DMS53 treated with DMSO at 0.1 percent for 48 hours (cell line): ENCODE measurements at regions not wholly inside any gene's neighbourhood (a gene's known extent, or its start where the extent isn't known, plus 50 kb on each side); places are given as distances from the start of the nearest gene placed in this dataset.

Experiments
- DNase-seq: peaks from one replicate; lab custom pipeline; 2025; ENCODE audit not compliant: unreplicated experiment; lab: John Stamatoyannopoulos, UW

DNA sequence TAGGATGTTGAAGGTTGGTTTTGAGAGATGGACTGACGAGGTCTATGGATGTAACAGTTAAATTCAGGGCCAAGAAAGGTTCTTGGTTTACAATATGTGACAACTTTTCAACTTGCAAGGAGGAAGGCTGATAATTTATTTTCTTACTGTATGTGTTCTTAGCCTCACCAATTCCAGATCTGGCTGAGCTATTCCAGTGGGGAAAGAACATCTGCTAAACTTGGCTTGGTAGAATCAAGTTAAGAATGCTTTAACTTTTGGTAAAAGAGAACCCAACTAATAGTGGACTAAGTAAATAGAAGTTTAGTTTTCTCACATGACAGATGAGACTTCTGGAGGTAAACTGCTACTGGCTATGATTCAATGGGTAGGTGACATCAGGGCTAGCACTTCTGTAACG is 222.9 kb downstream of the KLF5 start:
- DNase-seq, result no peak

DNA sequence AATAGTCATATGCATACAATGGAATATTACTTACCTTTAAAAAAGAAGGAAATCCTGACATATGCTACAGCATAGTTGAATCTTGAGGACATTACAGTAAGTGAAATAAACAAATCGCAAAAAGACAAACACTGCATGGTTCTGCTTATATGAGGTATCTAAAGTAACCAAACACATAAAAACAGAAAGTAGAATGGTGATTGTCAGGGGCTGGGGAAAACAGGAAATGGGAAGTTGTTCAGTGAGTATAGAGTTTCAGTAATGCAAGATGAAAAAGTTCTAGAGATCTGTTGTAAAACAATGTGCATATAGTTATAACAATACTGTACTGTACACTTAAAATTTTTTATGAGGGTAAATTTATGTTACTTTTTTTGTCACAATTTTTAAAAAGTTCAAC is 219.4 kb downstream of the KLF5 start:
- DNase-seq, result no peak

DNA sequence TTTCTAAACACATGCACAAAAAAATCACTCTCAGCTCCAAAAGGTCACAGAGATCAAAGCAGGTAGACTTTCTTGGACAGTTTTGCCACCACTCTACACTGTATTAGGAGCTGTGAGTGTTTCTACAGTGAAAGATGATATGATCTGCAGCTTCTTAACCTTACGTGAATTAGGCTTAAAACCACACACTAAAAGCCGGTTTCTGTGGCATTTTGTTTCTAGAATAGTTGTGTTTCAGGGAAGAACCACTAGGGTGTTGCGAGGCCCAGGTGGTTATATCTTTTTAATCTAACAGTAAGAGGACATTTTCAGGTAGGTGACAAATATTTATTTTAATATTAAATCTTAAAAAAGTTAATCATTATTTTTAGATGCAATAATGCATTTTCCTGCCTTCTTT is 216.4 kb downstream of the KLF5 start:
- DNase-seq, result no peak

DNA sequence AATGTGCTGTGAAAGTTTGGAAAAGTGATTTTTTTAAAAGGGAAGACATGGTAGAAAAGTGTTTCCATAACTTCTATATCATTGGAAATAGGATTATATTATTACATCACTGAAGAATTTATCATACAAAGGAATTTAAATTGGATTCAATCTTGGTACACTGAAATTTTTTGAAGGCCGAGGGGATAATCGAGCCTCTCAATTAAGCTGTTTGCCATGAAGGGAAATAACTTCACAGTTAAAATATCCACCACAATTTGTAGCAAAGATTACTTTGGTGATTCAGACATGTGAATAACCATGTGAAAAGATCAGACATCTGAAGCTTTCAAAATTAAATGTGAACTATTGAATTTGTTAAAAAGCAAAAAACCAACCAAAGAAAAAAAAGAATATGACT is 215.3 kb downstream of the KLF5 start:
- no peak for DNase-seq

- DNase-seq, result no peak
Measured at GRCh38 chr13:73273745-73274144, 214.9 kb downstream of the KLF5 start.

GRCh38 chr13:73273276-73273675 is 214.5 kb downstream of the KLF5 start:
- DNase-seq, result no peak

DNA sequence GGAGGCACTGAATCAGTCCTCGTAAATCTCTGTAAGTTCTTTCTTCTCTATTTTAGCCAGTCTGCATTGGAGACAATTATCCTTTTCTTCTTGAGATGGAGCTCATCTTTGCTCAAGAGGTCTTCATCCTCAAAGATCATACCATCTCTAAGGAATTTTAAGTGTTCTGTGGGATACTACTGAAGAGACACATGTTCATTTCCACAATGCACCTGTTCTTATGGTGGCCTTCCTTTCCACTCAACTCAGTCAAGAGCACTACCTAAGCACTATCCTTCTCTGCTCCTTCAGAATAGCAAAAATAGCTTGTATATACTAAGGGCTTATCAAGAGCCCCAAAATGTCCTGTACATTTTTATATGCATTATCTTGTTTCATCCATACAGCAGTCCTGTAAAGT is 214.0 kb downstream of the KLF5 start:
- no peak for DNase-seq

DNA sequence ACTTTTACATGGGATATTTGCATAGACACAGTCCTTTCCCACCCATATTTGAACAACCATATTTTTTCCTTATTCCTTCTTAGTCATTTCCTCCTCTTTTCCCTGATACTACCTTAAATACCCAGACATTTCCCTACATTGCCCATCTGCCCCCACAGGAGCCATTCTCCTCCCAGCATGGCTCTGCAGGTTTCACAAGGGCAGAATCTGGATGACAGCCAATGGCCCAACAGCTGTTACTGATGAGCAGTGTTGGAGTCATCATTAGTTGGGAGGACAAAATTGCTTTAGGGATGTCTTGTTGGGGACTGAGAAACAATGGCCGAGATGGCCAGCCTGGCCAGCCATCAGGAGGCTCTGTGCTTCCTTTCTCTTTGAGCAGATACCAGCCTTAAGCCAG is 209.5 kb downstream of the KLF5 start:
- DNase-seq, result peak; percentile 2

DNA sequence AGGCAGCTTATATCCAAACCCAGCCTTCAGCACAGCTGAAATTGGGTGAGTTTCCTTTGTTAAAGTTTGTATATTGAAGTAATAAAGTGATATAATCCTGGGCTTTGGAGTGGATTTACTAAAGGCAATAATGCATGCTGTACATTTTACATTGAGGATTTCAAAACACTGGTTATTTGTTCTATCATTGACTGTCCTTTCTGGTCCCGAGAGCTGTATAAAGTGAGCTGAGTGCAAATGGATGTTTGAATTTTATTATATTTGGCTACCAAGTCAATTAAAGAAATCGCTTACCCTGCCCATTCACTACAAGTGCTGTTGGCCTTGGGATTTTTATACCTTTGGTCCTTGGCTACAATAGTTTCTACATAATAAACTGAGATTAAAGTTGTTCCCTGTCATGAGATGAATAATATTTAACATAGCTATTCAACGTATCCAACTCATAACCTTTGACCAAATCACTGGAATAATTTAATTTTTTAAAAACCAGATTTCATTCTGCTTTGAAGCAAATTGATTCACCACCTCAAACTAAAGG is 207.9 kb downstream of the KLF5 start:
- no peak for DNase-seq

DNA sequence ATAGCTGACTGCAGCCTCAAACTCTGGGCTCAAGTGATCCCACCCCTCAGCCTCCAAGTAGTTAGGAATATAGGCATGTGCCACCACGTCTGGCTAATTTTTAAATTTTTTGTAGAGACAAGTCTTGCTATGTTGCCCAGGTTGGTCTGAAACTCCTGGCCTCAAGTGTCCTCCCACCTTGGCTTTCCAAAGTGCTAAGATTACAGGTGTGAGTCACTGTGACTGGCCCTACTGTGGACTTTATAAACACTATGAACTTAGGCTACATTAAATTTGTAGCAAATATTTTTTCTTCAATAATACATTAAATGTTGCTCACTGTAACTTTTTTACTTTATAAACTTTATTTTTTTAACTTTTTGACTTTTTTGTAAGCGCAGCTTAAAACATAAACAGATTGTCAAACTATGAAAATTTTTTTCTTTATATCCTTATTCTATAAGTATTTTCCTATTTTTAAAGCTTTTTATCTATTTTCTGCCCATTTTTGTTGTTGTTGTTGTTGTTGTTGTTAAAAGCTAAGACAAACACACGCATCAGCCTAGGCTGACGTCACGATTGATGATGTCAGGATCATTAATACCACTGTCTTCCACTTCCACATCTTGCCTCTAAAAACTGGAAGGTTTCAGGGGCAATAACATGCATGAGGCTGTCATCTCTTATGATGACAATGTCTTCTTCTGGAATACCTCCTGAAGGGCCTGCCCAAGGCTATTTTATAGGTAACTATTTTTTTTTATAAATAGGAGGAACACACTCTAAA is 204.2 kb downstream of the KLF5 start:
- DNase-seq, result no peak

DNA sequence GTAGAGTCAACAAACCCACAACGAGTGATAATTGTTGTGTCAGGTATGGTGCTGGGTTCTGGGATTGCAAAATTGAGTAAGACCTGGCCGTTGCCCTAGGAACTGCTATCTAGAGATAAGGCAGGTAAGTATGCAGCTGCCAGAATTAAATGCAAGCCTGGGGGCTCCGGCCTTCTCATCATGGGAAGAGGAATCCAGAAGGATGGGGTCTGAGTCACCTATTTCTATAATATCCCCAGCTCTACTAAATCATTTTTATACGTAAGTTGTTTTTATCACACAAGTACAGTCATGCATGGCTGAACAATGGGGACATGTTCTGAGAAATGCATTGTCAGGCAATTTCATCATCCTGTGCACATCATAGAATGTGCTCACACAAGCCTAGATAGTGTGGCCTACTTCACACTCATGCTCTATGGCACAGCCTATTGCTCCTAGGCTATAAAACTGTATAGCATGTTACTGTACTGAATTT is 203.0 kb downstream of the KLF5 start:
- DNase-seq, result no peak

- DNase-seq, result no peak
Measured at GRCh38 chr13:73259061-73260017, 200.5 kb downstream of the KLF5 start.

- DNase-seq, result no peak
Measured at GRCh38 chr13:73258406-73258805, 199.6 kb downstream of the KLF5 start.

DNA sequence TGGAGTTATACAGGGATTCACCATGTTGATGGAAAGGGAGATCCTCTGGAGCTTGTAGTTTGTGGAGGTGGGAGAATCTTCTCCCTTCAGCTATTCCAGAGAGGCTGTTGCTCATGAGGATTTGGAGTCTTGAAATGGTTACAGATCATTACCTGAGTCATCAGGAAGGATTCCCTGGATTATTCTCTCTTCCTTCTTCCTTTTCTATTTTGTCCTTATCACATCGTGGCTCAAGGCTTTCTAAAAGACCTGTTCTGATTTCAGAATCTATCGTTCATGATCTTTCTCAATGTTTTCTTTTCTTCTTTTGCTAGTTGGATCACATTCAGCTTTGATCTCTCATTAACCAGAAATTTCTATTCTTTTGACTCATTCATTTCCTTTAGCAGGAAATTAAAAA is 196.0 kb downstream of the KLF5 start:
- DNase-seq, result no peak

DNA sequence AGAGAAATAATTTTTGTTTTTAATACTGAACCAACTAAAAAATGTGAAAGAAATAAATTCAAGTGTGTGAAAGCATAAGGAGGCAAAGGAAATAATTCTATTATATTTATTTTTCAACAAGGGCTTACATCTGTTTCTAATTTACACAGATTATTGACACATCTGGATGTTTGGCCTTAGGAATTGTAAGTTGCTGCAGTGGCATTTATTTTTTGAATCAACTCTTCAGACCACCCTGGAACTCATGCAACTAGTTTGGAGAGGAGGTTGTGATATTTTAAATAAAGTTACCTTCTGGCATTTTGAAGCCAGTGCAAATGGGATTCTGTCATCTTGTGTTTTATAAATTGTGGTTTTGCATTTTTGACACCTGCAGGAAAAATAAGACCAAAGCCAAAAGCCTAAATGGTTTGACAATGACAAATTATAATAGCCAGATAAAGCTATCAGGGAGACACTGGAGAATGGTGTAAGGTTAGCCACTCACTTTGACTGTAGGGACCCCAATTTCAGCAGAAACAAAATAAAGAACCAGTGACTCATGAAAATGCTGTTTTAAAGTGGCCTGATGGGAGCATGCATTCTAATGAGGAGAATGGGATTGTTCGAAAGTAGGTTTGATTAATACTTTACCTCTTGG is 192.9 kb downstream of the KLF5 start:
- no peak for DNase-seq

DNA sequence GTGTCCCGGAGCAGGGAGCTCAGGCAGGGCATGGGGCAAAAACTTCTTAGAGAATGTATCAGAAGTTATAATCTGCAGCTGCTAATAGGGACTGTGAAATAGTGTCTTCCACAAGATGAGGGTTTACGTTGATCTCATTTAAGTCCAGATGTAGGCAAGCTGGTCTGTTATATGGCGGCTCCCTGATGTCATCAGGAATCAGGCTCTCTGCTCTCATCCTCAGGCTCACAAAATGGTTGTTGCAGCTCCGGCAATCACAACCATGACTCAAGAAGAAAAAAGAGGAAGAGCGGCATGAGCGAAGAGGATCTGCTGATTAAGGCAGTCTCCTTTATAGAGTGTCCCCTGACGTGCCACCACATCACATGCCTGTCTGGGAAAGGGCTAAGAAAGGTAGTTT is 191.3 kb downstream of the KLF5 start:
- no peak for DNase-seq

DNA sequence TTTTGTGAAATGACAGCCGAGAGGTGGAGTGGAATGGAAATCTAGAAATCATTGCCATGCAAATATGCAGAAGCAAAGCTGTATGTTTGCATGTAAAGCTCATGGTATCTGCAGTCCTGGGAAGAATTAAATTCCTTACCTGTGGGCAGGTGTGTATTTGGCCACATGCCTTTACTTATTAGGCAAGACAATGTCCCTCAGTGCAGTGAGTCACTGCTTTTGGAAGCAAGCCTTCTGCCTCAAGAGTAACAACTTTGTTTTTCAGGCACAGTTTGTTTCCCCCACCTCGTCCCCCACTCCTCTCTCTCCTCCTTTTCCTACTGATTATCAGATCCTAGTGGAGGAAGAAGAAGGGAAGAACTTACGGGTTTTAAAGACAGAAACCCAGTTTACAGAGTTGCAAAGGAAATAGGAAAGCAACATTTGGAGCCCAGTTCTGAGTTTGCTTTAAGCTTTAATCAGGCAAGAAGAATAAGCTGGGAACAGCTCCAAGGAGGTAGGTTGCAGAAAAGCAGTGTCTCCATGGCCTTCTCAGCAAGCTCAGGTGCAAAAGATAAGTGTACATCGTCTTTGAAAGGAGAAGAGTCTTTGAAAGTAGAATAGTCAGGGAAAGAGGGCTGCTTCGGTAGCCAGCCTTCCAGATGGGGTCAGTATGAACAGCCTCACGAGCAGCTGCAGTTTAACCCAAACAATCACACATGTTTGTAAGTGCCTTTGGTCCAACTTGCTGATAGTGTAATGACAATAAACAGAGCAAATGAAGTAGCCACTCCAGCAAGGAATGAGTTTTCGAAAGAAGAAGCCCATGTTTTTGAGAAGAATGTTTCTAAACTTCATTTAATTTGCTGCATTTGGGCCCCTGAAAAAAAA is 190.1 kb downstream of the KLF5 start:
- no peak for DNase-seq

DNA sequence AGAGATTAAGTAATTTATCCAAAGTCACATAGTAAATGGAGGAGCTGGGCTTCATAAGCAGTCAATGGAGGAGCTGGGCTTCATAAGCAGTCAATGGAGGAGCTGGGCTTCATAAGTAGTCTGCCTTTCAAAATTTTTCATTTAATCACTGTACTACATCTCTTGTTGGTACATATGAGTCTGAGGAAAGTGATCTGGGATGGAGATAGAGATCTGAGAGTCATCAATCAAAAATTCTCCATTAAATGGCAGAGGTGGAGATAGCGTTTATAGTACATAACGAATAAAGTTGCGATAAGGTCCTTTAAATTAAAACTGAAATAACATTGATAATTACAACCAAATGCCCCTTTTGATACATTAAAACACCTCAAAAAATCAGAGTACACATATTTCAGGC is 189.3 kb downstream of the KLF5 start:
- no peak for DNase-seq

DNA sequence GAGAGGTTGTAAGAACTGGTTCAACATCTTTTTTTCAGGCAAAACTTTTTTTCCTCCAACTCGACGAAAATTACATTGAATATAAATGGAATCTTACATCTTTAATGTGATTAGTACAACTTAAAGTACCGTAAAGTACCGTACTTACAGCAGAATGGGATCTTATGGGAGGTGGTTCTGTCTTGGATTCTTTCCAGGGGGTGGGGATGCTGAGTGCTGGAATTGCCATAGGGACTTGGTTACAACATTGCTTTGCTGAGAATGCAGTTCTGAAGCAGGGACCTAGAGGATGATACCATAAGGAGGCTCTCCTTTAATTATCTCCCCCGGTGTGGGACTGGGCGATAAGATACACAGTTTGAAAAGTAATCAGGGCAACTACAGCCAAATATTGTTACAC is 186.4 kb downstream of the KLF5 start:
- DNase-seq, result no peak

DNA sequence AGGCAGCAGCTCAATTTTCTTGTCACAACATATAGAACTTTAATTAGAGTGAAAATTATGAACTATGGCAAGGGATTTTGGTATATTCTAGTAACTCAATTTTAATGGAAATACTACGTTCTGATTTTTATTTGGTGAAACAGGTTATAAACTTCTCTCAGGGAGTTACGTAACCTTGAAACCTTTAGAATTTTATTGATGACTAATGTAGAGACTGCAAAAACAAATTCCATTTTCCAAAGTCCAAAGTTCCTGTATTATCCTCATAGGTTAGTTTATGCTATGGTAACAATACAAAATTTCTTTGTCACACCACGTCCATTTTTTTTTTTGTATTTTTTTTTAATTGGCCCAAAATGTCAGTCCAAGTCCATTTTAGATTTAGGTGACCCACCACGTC is 185.7 kb downstream of the KLF5 start:
- DNase-seq, result no peak
